Breast epithelium (tissue), 3 donors: ENCODE measurements at regions not wholly inside any gene's neighbourhood (a gene's known extent, or its start where the extent isn't known, plus 50 kb on each side); places are given as distances from the start of the nearest gene placed in this dataset.

Source experiments
- CTCF ChIP-seq, 3 donors: fragments of 450-650 bp; IDR thresholded peaks; one replicate each; pipeline ENCODE4 v1.5.1; 2016 to 2017; ENCODE audit warnings: antibody characterized with exemption in 3 of 3, mild to moderate bottlenecking in 3 of 3, moderate library complexity in 3 of 3
- POLR2A ChIP-seq: fragments of 450-650 bp; IDR thresholded peaks from one replicate; pipeline ENCODE4 v1.6.1; 2016; ENCODE audit warnings: antibody characterized with exemption, mild to moderate bottlenecking, moderate library complexity

DNA sequence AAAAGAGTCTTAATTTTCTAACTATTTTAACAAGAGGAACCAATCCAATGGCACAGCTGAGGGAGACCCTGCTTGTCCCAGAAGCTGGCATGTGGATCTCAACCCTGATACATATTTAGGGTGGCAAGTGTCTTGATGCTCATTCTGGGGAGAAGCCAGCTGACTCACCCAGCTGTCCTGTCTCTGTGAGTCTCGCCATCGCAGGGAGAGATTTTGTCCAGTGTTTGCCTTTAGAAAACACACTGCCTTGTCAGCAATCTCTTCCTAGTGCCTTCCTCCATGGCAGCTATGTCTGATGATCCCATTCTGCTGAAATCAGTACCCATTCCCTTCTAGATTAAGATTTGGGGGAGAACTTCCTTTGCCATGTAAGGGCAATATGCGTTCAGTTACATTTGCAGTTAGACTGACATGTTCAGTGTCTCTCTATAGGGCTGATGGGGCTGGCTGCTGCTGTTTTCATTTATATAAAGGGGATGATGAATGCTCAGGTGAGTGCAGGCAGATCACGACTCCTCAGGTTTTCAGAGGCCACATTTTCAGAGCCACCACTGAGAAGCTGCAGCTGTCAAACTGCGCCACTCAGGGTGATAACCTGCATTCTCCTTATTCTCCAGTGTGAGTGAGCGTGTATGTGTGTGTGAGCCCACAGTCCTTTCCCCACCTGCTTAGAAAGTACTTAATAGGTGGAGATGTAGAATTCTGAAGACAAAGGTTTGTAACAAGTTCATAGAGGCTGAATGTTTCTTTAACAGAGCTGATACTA, 217.0 kb downstream of the GAS1 start:
- TF ChIP-seq POLR2A: no peak
- TF ChIP-seq CTCF (IDR thresholded peaks at IDR 0.05): no peak
